Liver (tissue), 8 donors: ENCODE measurements at regions not wholly inside any gene's neighbourhood (a gene's known extent, or its start where the extent isn't known, plus 50 kb on each side); places are given as distances from the start of the nearest gene placed in this dataset.

Experiments used
- DNase-seq: peaks from one replicate; pipeline ENCODE4 v3.0.0-alpha.2; 2017; ENCODE audit warnings: low spot score
- H3K27ac ChIP-seq, 2 donors: one replicate each; pipeline ENCODE4 v1.7.0; 2013; ENCODE audit warnings: inconsistent platforms in 2 of 2, low read length in 2 of 2, control low read depth in 1 of 2, low read depth in 1 of 2, mild to moderate bottlenecking in 1 of 2
- H3K27me3 ChIP-seq, 4 donors: one replicate each; pipeline versions ENCODE4 v1.6.1 to v1.7.0; 2013; ENCODE audit warnings: low read length in 3 of 4, inconsistent platforms in 1 of 4, mild to moderate bottlenecking in 1 of 4, moderate library complexity in 1 of 4; ENCODE audit not compliant: control insufficient read depth in 4 of 4, insufficient read depth in 4 of 4
- H3K36me3 ChIP-seq, 4 donors: one replicate each; pipeline versions ENCODE4 v1.6.1 to v1.7.0; 2013; ENCODE audit warnings: low read length in 3 of 4, mild to moderate bottlenecking in 3 of 4, low read depth in 1 of 4, moderate library complexity in 1 of 4; ENCODE audit not compliant: control insufficient read depth in 4 of 4, insufficient read depth in 3 of 4
- H3K4me1 ChIP-seq, 4 donors: one replicate each; pipeline versions ENCODE4 v1.6.1 to v1.7.0; 2013; ENCODE audit warnings: low read length in 3 of 4, mild to moderate bottlenecking in 3 of 4, moderate library complexity in 1 of 4; ENCODE audit not compliant: control insufficient read depth in 4 of 4, insufficient read depth in 4 of 4
- H3K4me3 ChIP-seq, 3 donors: one replicate each; pipeline versions ENCODE4 v1.6.1 to v1.7.0; 2013; ENCODE audit warnings: low read length in 3 of 3, control low read depth in 1 of 3, low read depth in 1 of 3, mild to moderate bottlenecking in 1 of 3
- H3K9ac ChIP-seq, 2 donors: one replicate each; pipeline ENCODE4 v1.7.0; 2013; ENCODE audit warnings: low read length in 2 of 2, mild to moderate bottlenecking in 2 of 2, moderate library complexity in 2 of 2, control low read depth in 1 of 2, low read depth in 1 of 2
- H3K9me3 ChIP-seq, 4 donors: one replicate each; pipeline versions ENCODE4 v1.6.1 to v1.7.0; 2013; ENCODE audit warnings: low read length in 3 of 4; ENCODE audit not compliant: control insufficient read depth in 4 of 4
- ATF3 ChIP-seq: IDR thresholded peaks from 2 replicates; pipeline ENCODE4 v1.6.1; 2016; ENCODE audit warnings: antibody characterized with exemption
- CTCF ChIP-seq: fragments of 150-350 bp; IDR thresholded peaks from 2 replicates; pipeline ENCODE4 v1.5.1; 2017; ENCODE audit warnings: improper control_type of control experiment, low read depth, low read length; ENCODE audit not compliant: missing input control
- EGR1 ChIP-seq, 2 donors: IDR thresholded peaks; 2 replicates each; pipeline ENCODE4 v1.6.1; 2016 to 2018; ENCODE audit warnings: antibody characterized with exemption in 2 of 2, low read depth in 2 of 2
- FOXA1 ChIP-seq: IDR thresholded peaks from 2 replicates; pipeline ENCODE4 v1.6.1; 2016; ENCODE audit warnings: antibody characterized with exemption
- GABPA ChIP-seq, 2 donors: IDR thresholded peaks in 1 of 2; conservative IDR thresholded peaks in 1 of 2; 2 replicates each; pipeline ENCODE4 v1.6.1; 2016; ENCODE audit warnings: antibody characterized with exemption in 2 of 2, mild to moderate bottlenecking in 1 of 2, moderate library complexity in 1 of 2
- HNF4A ChIP-seq, 2 donors: conservative IDR thresholded peaks; 2 replicates each; pipeline ENCODE4 v1.6.1; 2016; ENCODE audit warnings: antibody characterized with exemption in 2 of 2, mild to moderate bottlenecking in 2 of 2
- HNF4G ChIP-seq: IDR thresholded peaks from 2 replicates; pipeline ENCODE4 v1.6.1; 2016; ENCODE audit warnings: antibody characterized with exemption
- JUND ChIP-seq, 2 donors: IDR thresholded peaks; 2 replicates each; pipeline ENCODE4 v1.6.1; 2016; ENCODE audit warnings: antibody characterized with exemption in 2 of 2
- MAX ChIP-seq: IDR thresholded peaks from 2 replicates; pipeline ENCODE4 v1.6.1; 2016; ENCODE audit warnings: antibody characterized with exemption
- NR2F2 ChIP-seq: IDR thresholded peaks from 2 replicates; pipeline ENCODE4 v1.6.1; 2016; ENCODE audit warnings: antibody characterized with exemption
- RAD21 ChIP-seq, 2 donors: IDR thresholded peaks; 2 replicates each; pipeline ENCODE4 v1.6.1; 2016; ENCODE audit warnings: antibody characterized with exemption in 2 of 2, mild to moderate bottlenecking in 2 of 2
- REST ChIP-seq: IDR thresholded peaks from 2 replicates; pipeline ENCODE4 v1.6.1; 2016; ENCODE audit warnings: antibody characterized with exemption, mild to moderate bottlenecking
- RXRA ChIP-seq, 2 donors: IDR thresholded peaks; 2 replicates each; pipeline ENCODE4 v1.6.1; 2017 to 2018; ENCODE audit warnings: antibody characterized with exemption in 2 of 2, mild to moderate bottlenecking in 1 of 2
- TAF1 ChIP-seq: conservative IDR thresholded peaks from 2 replicates; pipeline ENCODE4 v1.6.1; 2016; ENCODE audit warnings: antibody characterized with exemption, mild to moderate bottlenecking
- YY1 ChIP-seq: IDR thresholded peaks from 2 replicates; pipeline ENCODE4 v1.6.1; 2016; ENCODE audit warnings: antibody characterized with exemption, mild to moderate bottlenecking
- ZBTB33 ChIP-seq: IDR thresholded peaks from 2 replicates; pipeline ENCODE4 v1.6.1; 2016; ENCODE audit warnings: antibody characterized with exemption
- WGBS: extraction: QIAGEN DNeasy Blood & Tissue Kit; methylation state at CpG from one replicate; pipeline ENCODE4 v1.1.7; 2013; 5-methylcytosine and 5-hydroxymethylcytosine counted together
- donor health status: healthy.
- donor health status: healthy.
- donor health status: healthy.
- donor health status: healthy.
- donor health status: healthy.

GRCh38 chr17:73879987-73880386 is 235.7 kb upstream of the SDK2 start:
- Histone ChIP-seq H3K9ac (no peak overlapping the region), H3K9me3 (no peaks in the 10 kb centered on the region), H3K27ac (no peak overlapping the region), H3K36me3 (no peaks in the 10 kb centered on the region), H3K27me3 (no peaks in the 10 kb centered on the region), H3K4me1 (no peaks in the 10 kb centered on the region), H3K4me3 (no peak overlapping the region)
- no peak for DNase-seq
- TF ChIP-seq HNF4A (conservative IDR thresholded peaks at IDR 0.05) (no peak), JUND (IDR thresholded peaks at IDR 0.05) (no peak), TAF1 (no peak), RXRA (IDR thresholded peaks at IDR 0.05) (no peak), HNF4G (no peak)
- 70% methylated on average over 5 of the region's 5 CpGs for WGBS

GRCh38 chr17:73882590-73882989 is 238.3 kb upstream of the SDK2 start:
- Histone ChIP-seq H3K27ac (no peak overlapping the region), H3K9ac (no peak overlapping the region), H3K4me3 (no peak overlapping the region), H3K27me3 (no peaks in the 10 kb centered on the region), H3K9me3 (no peaks in the 10 kb centered on the region), H3K36me3 (no peaks in the 10 kb centered on the region), H3K4me1 (no peaks in the 10 kb centered on the region)
- no peak for TF ChIP-seq GABPA (IDR thresholded peaks at IDR 0.05 in 1 of 2, conservative IDR thresholded peaks at IDR 0.05 in 1 of 2)
- TF ChIP-seq MAX, result no peak
- no peak for TF ChIP-seq FOXA1
- TF ChIP-seq ATF3, result no peak
- no peak for TF ChIP-seq TAF1
- no peak for TF ChIP-seq NR2F2
- no peak for DNase-seq
- WGBS, result 62% methylated on average over 5 of the region's 5 CpGs

- H3K4me3 ChIP-seq, result no peak overlapping the region
- no peaks in the 10 kb centered on the region for H3K27me3 ChIP-seq
- no peaks in the 10 kb centered on the region for H3K9me3 ChIP-seq
- 83% methylated on average over 10 of the region's 10 CpGs for WGBS
- DNase-seq, result no peak
- TF ChIP-seq FOXA1, result no peak
- no peak for TF ChIP-seq CTCF
- TF ChIP-seq NR2F2, result no peak
- no peak for TF ChIP-seq ATF3
- H3K27ac ChIP-seq, result no peak overlapping the region
- H3K4me1 ChIP-seq, result no peaks in the 10 kb centered on the region
- H3K36me3 ChIP-seq, result no peaks in the 10 kb centered on the region
- no peak overlapping the region for H3K9ac ChIP-seq
Measured at GRCh38 chr17:73883175-73883574, 238.9 kb upstream of the SDK2 start.

GRCh38 chr17:73887739-73888138 is 243.5 kb upstream of the SDK2 start:
- 54% methylated on average over 3 of the region's 3 CpGs for WGBS
- H3K4me3 ChIP-seq, result no peak overlapping the region
- no peaks in the 10 kb centered on the region for H3K9me3 ChIP-seq
- no peak overlapping the region for H3K27ac ChIP-seq
- no peaks in the 10 kb centered on the region for H3K27me3 ChIP-seq
- DNase-seq, result no peak
- H3K36me3 ChIP-seq, result no peaks in the 10 kb centered on the region
- no peak for TF ChIP-seq GABPA (IDR thresholded peaks at IDR 0.05 in 1 of 2, conservative IDR thresholded peaks at IDR 0.05 in 1 of 2)
- TF ChIP-seq ZBTB33, result no peak
- TF ChIP-seq REST, result no peak
- no peak for TF ChIP-seq YY1
- no peak for TF ChIP-seq RAD21 (IDR thresholded peaks at IDR 0.05)
- no peak for TF ChIP-seq HNF4G
- no peak for TF ChIP-seq EGR1 (IDR thresholded peaks at IDR 0.05; ENCODE audit: low read depth in 2 of 2)
- TF ChIP-seq RXRA (IDR thresholded peaks at IDR 0.05), result no peak
- H3K9ac ChIP-seq, result no peak overlapping the region
- H3K4me1 ChIP-seq, result no peaks in the 10 kb centered on the region
